NCI-H1436 treated with DMSO at 0.1 percent for 48 hours (cell line): ENCODE measurements at regions not wholly inside any gene's neighbourhood (a gene's known extent, or its start where the extent isn't known, plus 50 kb on each side); places are given as distances from the start of the nearest gene placed in this dataset.
"Not testable (repeated sequence)": the region's sequence is repeated elsewhere in the genome, so short reads cannot be mapped to it uniquely, and the experiment has no call there.

ENCODE experiments used
- DNase-seq: peaks from one replicate; lab custom pipeline; 2025; lab: John Stamatoyannopoulos, UW

- no peak for DNase-seq
Measured at GRCh38 chr5:159644053-159644452, 272.2 kb upstream of the ADRA1B start.

DNA sequence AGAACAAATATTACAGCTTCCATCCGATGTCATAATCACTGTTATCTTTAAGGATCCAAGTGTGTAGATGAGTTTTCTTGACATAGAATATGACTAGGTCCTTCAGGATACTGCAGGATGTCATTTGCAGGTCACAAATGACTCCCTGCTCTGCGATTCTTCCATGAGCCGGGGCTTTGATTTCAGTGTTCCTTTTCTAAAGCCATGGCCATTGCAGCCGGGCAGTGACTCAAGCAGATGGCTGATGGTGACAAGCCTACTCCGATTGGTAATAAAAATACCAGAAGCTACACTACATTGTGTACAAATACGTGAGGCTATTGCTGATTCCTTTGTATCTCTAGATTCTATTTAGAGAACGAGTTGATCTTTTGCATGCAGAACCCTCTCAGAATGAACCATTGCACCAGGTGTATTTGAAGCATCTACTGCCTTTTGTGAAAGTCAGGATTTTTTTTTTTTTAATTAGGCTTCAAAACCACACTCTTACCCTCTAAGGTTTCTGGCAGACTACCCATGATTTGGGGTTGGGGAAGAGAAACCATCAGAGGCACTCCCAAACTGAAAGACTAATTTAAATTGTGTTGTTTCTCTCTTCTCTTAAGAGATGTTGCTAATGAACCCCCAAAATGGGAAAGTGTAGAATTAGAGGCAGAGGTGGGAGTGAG is 271.0 kb upstream of the ADRA1B start:
- DNase-seq: no peak

DNA sequence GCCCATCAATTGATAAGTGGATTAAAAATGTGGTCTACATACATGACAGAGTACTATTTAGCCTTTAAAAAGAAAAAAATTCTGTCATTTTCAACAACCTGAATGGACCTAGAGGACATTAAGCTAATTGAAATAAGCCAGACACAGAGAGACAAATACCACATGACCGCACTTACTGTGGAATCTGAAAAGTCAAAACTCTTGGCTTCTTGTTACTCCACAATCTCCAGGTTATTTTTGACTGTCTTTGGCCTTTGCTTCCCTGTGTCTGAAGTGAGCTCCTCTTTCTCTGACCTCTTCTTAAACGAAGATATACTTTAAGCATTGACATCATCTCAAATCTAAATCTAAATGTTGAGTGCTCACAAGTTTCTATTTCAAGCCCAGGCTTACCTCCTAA is 265.5 kb upstream of the ADRA1B start:
- DNase-seq: no peak

DNA sequence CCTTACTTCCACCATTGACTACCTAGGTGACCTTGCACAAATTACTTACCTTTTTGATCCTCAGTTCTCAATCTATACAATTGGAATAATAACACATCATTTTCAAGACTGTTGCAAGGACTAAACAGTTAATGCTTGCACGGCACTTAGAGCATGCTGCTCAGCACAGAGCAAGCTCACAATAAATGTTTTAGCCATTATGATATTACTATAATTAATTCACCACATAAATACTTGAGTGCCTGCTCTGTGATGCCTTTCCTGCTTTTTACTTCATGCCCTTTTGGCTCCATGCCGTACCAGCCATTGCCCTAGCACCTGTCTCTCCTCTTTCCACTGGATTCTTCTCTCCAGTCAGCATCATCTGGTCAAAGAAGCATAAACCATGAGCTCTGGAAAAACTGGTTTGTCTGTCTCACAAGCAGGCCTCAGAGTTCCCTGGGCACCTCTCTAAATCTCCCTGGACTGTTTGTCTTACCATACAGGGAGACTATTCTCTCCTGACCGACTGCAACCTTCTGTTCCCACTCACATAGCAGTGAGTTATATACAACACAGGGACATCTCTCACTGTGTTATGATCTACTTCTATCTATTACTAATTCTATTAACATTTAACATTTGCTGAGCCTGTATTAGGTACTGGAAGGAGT is 260.4 kb upstream of the ADRA1B start:
- peak; percentile 16 for DNase-seq

DNA sequence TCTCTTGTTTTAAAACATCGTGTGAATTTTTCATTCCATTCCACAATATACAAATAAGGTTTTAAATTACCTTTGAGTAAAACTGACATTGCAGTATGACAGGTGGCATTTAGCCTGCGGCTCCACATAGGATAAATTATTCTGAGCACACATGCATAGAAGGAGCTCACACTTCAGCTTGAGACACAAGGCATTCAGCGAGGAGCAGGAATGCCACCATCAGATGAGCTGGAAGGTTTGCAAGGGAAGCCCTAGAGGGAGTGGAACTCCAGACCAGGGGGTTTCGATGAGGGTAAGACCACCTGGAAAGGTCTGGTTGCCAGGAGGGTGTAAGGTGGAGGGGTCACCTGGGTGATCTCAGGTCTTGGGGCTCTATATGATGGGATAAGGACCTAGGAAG is 259.0 kb upstream of the ADRA1B start:
- DNase-seq: no peak

GRCh38 chr5:159657771-159658170 is 258.5 kb upstream of the ADRA1B start:
- no peak for DNase-seq

DNA sequence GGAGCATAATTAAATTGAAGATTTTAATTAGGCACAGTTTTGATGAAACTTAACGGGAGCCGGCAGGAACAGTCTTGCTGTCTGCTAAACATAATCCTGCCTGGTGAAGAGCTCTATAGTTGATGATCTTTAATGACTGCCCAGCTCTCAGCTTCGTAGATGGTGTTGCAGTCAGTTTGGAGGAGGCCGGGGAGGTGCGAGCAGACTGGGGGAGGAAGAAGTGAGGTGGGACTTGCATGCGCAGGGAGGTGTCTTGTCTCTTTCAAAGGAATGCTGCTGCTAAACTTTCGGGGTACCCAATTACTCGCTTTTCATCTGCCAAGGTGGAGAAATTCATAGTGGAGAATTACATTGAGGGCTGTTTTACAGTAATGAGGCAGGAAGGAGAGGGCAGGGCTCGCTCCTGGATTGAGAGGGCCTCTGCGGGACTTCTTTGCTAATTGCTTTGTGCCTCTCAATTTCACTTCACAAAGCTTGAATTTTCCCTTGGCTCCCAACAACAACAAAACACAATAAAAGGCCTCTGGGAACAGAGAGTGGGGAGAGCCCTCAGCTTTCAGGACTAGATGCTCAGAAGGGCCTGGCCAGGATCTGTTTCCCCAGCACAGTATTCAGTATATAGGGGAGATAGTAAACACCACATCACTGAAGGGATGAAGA is 257.9 kb upstream of the ADRA1B start:
- DNase-seq: no peak

DNA sequence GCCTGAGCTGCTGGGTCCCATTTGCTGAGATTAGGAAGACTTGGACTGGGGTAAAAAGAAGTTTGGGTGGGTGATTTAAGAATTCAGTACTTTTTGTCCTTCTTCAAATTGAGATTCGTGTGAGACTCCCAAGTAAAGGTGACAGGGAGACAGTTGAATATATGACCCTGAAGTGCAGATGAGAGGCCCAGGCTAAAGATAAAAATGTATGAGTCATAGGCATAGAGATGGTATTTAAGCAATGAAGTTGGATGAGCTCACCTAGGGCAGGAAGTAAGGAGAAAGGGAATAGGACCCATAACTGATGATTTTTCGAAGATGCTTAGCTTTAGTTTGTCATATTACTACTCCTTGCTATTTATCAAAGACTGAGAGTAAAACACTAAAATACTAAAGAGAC is 255.9 kb upstream of the ADRA1B start:
- DNase-seq: no peak

- DNase-seq: no peak
Measured at GRCh38 chr5:159663986-159664385, 252.3 kb upstream of the ADRA1B start.

DNA sequence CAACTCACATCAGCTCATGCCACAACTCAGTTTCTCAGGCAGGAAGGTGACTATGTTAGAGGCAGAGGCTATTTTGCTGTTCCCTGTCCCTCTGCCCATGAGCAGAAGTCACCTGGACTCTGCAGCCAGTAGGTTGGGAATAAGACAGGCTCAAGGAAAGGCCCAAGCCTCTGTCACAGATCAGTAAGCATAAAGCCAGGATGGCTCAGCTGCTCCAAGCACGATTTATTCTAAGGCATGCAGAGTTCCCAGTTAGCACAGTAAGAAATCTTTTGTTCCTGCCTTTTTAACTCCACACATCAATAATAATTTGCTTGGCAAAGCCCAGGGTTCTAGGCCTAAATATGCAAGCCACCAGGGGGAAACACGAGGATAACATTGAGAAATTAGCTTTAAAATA is 249.0 kb upstream of the ADRA1B start:
- DNase-seq: no peak

DNA sequence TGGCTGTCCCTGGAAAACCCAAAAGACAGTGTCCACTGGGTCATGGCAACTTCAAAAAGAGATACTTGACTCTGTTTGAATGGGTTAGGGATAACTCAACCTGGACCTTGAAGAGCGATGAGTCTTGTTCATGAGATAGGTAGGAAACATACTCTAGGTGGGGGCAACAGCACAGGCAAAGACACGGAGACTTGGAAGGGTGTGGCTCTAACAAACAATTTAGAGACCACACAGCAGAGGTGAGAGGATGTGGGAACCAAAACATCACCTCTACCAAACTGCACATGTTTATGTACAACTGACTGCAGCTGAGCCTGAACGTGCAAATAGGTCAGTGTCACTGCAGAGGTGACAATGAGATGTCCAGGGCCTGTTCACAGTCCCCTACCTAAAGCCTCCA is 247.7 kb upstream of the ADRA1B start:
- DNase-seq: no peak

GRCh38 chr5:159669559-159669958 is 246.7 kb upstream of the ADRA1B start:
- no peak for DNase-seq

GRCh38 chr5:159671886-159672285 is 244.4 kb upstream of the ADRA1B start:
- DNase-seq: no peak

- DNase-seq: no peak
Measured at GRCh38 chr5:159673538-159673937, 242.7 kb upstream of the ADRA1B start.

GRCh38 chr5:159678657-159679392 is 237.5 kb upstream of the ADRA1B start:
- DNase-seq: no peak

GRCh38 chr5:159680095-159680494 is 236.2 kb upstream of the ADRA1B start:
- no peak for DNase-seq

DNA sequence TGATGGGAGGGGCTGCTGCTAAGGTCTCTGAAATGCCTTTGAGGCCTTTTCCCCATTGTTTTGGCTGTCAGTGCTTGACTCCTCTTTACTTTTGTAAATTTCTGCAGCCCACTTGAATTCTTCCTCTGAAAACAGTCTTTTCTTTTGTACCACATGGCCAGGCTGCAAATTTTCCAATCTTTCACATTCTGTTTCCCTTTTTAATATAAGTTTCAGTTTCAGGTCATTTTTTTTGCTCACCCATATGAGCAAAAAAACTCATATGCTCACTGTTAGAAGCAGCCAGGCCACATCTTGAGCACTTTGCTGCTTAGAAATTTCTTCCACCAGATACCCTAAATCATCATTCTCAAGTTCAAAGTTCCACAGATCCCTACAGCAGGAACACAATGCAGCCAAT is 234.6 kb upstream of the ADRA1B start:
- DNase-seq: no peak

GRCh38 chr5:159682623-159683022 is 233.7 kb upstream of the ADRA1B start:
- no peak for DNase-seq

DNA sequence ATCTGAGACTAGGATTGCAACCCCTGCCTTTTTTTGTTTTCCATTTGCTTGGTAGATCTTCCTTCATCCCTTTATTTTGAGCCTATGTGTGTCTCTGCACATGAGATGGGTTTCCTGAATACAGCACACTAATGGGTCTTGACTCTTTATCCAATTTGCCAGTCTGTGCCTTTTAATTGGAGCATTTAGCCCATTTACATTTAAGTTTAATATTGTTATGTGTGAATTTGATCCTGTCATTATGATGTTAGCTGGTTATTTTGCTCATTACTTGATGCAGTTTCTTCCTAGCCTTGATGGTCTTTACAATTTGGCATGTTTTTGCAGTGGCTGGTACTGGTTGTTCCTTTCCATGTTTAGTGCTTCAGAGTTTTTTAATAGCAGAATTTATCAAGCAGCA is 228.4 kb upstream of the ADRA1B start:
- DNase-seq: not testable (repeated sequence)

DNA sequence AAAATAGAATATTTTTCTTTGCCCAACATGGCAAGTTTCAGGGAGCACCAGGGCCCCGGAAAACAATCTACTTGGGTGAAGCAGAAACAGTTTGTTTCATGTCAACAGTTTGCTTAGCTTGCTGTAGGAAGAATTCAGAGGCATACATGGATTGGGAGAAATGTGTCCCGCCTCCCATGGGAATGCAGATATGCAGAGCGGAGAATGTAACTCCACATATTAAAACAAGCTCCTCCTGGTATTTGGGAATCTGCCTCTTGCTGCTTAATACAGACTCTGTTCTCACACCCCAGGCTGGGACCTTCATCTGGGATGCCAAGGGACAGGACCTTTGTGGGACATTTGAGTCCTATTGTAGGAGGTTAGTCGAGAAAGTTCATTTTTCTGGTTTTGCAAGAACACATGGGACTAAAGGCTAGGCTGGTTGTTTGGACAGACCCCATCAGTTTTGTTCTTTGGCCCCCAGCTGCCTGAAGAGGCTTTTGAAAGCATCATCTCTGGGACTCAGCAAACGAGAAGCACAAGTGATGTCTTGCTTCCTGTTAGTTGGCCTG is 220.5 kb upstream of the ADRA1B start:
- DNase-seq: no peak

DNA sequence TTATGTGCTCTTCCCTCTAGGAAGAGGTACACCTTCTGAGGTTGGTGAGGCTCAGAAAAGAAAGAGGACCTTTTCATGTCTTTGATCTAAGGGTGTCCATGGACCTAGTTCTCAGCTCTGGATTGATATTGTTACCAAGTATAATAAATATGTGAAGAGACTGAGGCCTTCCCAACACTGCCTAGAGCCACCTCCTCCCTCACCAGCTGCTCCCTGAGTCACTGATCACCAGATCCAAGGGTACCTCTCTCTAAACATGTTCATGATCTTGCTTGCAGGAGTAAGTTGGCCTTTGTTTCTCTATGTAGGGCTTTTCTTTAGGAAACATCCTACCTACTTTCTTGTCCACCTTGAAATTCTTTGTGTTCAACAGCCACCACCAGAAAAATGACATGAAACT is 218.8 kb upstream of the ADRA1B start:
- no peak for DNase-seq

GRCh38 chr5:159698322-159698721 is 218.0 kb upstream of the ADRA1B start:
- no peak for DNase-seq

DNA sequence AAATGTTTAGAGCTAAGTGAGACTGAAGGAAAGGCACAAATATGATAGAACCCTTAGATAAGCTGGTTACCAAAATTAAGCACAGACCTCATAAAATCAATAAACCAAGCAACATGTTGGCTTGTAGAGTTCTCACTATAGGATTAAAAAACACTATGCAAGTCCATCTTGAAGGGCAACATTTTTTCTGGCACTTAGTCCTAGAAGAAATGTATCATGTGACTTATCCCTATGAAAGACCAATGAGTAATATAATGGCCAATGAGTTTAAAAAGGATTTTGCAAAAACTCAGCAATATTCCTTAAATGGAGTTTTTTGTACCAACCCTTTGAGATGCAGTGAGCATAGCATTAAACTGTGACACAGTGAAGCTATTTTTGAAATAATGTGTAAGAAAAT is 216.3 kb upstream of the ADRA1B start:
- DNase-seq: no peak
